BJ (cell line): ENCODE measurements at regions not wholly inside any gene's neighbourhood (a gene's known extent, or its start where the extent isn't known, plus 50 kb on each side); places are given as distances from the start of the nearest gene placed in this dataset.

Experiments
- CTCF ChIA-PET: fragments of 350-600 bp; formaldehyde crosslinking; extraction: SDS; loops from one replicate; lab custom pipeline; 2021; ENCODE audit warnings: antibody characterized with exemption, inconsistent platforms; lab: Yijun Ruan, JAX
- POLR2A ChIA-PET: fragments of 300-600 bp; sonication (Branson Sonifier 250); formaldehyde crosslinking; extraction: SDS; loops from one replicate; lab custom pipeline; 2021; ENCODE audit warnings: antibody characterized with exemption; lab: Charles Lee
- DNase-seq: peaks from one replicate; pipeline ENCODE4 v3.0.0-alpha.2; 2011; ENCODE audit warnings: low read depth
- H3K27me3 ChIP-seq: 2 replicates; pipeline ENCODE4 v1.6.0; 2011; ENCODE audit warnings: low read length; ENCODE audit not compliant: control insufficient read depth, insufficient read depth
- H3K36me3 ChIP-seq: 2 replicates; pipeline ENCODE4 v1.5.1; 2011; ENCODE audit warnings: low read length; ENCODE audit not compliant: control insufficient read depth, insufficient read depth
- H3K4me3 ChIP-seq: 2 replicates; pipeline ENCODE4 v1.5.1; 2011; ENCODE audit warnings: low read depth, mild to moderate bottlenecking, control low read depth, low read length
- CTCF ChIP-seq: IDR thresholded peaks from 2 replicates; pipeline ENCODE4 v1.5.1; 2011; ENCODE audit warnings: low read depth, mild to moderate bottlenecking, control low read depth, inconsistent platforms, low read length, moderate library complexity; ENCODE audit not compliant: insufficient read depth

GRCh38 chr6:169016758-169017157, 236.9 kb downstream of the THBS2 start:
- H3K27me3 ChIP-seq = no peaks in the 10 kb centered on the region
- ChIA-PET CTCF (no interaction called here), POLR2A (no interaction called here)
- H3K36me3 ChIP-seq = no peaks in the 10 kb centered on the region
- no peak overlapping the region for H3K4me3 ChIP-seq
- no peak for TF ChIP-seq CTCF
- no peak for DNase-seq

DNA sequence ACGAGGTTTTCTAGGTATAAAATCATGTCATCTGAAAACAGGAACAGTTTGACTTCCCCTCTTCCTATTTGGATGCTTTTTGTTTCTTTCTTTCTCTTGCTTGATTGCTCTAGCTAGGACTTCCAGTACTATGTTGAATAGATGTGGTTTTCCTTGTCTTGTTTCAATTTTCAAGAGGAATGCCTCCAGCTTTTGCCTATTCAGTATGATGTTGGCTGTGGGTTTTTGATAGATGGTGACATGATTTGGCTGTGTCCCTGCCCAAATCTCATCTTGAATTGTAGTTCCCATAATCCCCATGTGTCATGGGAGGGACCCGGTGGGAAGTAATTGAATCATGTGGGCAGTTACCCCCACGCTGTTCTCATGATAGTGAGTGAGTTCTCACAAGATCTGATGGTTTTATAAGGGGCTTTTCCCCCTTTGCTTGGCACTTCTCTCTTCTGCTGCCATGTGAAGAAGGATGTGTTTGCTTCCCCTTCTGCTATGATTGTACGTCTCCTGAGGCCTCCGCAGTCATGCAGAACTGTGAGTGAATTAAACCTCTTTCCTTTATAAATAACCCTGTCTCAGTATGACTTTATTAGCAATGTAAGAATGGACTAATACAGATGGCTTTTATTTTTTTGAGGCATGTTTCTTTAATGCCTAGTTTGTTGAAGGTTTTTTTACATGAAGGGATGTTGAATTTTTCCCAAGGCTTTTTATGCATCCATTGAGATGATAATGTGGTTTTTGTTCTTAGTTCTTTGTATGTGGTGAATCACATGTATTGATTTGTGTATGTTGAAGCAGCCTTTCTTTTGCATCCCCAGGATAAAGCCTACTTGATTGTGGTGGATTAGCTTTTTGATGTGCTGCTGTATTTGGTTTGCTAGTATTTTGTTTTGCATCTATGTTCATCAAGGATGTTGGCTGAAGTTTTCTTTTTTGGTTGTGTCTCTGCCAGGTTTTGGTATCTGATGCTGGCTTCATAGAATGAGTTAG, 239.1 kb downstream of the THBS2 start:
- ChIA-PET POLR2A (no interaction called here), CTCF (no interaction called here)
- no peak for DNase-seq
- no peak for TF ChIP-seq CTCF
- no peak overlapping the region for H3K4me3 ChIP-seq
- H3K27me3 ChIP-seq = no peaks in the 10 kb centered on the region
- no peaks in the 10 kb centered on the region for H3K36me3 ChIP-seq

DNA sequence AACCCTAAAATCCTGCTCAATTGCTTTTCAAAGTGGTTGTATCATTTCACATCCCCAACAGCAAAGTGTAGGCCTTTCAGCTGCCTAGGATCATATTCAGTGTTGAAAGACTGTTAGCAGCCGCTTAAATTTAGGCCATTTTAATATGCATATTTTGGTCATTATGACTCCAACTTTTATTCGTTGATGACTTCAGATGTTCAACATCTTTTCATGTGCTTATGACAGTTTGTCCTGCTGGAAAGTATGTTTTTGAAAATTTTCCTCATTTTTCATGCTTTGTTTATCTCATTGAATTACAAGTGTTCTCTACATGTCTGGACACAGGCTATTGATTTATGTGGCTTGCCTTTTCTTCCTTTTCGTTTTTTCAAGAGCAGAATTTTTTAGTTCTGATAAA, 244.0 kb downstream of the THBS2 start:
- Histone ChIP-seq H3K27me3 (no peaks in the 10 kb centered on the region), H3K4me3 (no peak overlapping the region), H3K36me3 (no peaks in the 10 kb centered on the region)
- CTCF ChIA-PET = no interaction called here
- no peak for DNase-seq
- no peak for TF ChIP-seq CTCF
- POLR2A ChIA-PET = no interaction called here

- CTCF ChIA-PET = no interaction called here
Observed at GRCh38 chr6:169008641-169009257, 244.9 kb downstream of the THBS2 start.

More at GRCh38 chr6:169008641-169009257, 244.9 kb downstream of the THBS2 start:
- TF ChIP-seq CTCF = no peak
- Histone ChIP-seq H3K36me3 (no peaks in the 10 kb centered on the region), H3K27me3 (no peaks in the 10 kb centered on the region), H3K4me3 (no peak overlapping the region)
- POLR2A ChIA-PET = no interaction called here
- DNase-seq = no peak
